HEK293 (cell line): ENCODE measurements at regions not wholly inside any gene's neighbourhood (a gene's known extent, or its start where the extent isn't known, plus 50 kb on each side); places are given as distances from the start of the nearest gene placed in this dataset.

ENCODE experiments used
- CTCF ChIA-PET: fragments of 350-600 bp; formaldehyde crosslinking; extraction: SDS; loops from one replicate; lab custom pipeline; 2021; ENCODE audit warnings: antibody characterized with exemption; lab: Yijun Ruan, JAX
- POLR2A ChIA-PET: fragments of 300-600 bp; formaldehyde crosslinking; extraction: SDS; loops from one replicate; lab custom pipeline; 2020; ENCODE audit warnings: antibody characterized with exemption, inconsistent platforms; lab: Yijun Ruan, JAX
- H3K27ac ChIP-seq: fragments of 200-500 bp; sonication (Bioruptor generic); 2 replicates; pipeline ENCODE4 v1.5.1; 2014; ENCODE audit warnings: low read depth, low read length, control low read depth, inconsistent platforms; ENCODE audit errors: extremely low read depth
- H3K36me3 ChIP-seq, 2 experiments: fragments of 200-500 bp in 1 of 2; sonication (Bioruptor generic) in 1 of 2; 1 replicate in 1 of 2; 2 replicates in 1 of 2; pipeline ENCODE4 v1.5.1; 2014 to 2017; ENCODE audit warnings: inconsistent platforms in 2 of 2, low read length in 2 of 2; ENCODE audit not compliant: control insufficient read depth in 2 of 2, insufficient read depth in 1 of 2
- H3K4me1 ChIP-seq: fragments of 200-500 bp; sonication (Bioruptor generic); 2 replicates; pipeline ENCODE4 v1.5.1; 2014; ENCODE audit warnings: mild to moderate bottlenecking, low read length, inconsistent platforms; ENCODE audit not compliant: control insufficient read depth, insufficient read depth
- H3K4me3 ChIP-seq: 2 replicates; pipeline ENCODE4 v1.5.1; 2011; ENCODE audit warnings: low read depth, mild to moderate bottlenecking, control low read depth, low read length, moderate library complexity
- H3K9me3 ChIP-seq: fragments of 200-500 bp; sonication (Bioruptor generic); 2 replicates; pipeline ENCODE4 v1.5.1; 2014; ENCODE audit warnings: low read depth, low read length, inconsistent platforms; ENCODE audit not compliant: control insufficient read depth, insufficient read depth
- AEBP2 ChIP-seq: fragments of 450-650 bp; formaldehyde crosslinking; IDR thresholded peaks from 2 replicates; pipeline ENCODE4 v1.5.1; 2016; ENCODE audit warnings: missing biosample characterization, missing genetic modification characterization, borderline replicate concordance
- BCL11A ChIP-seq: fragments of 450-650 bp; formaldehyde crosslinking; IDR thresholded peaks from 2 replicates; pipeline ENCODE4 v1.5.1; 2016; ENCODE audit warnings: low read depth, missing biosample characterization, missing genetic modification characterization
- HOXD13 ChIP-seq: sonication (generic); formaldehyde crosslinking; IDR thresholded peaks from 2 replicates; pipeline ENCODE4 v1.8.0; 2022; ENCODE audit warnings: missing genetic modification reagents, borderline replicate concordance
- KLF9 ChIP-seq: fragments of 450-650 bp; formaldehyde crosslinking; IDR thresholded peaks from 2 replicates; pipeline ENCODE4 v1.5.1; 2016; ENCODE audit warnings: missing biosample characterization, missing genetic modification characterization, low read depth
- MZF1 ChIP-seq: fragments of 450-650 bp; formaldehyde crosslinking; IDR thresholded peaks from 2 replicates; pipeline ENCODE4 v1.5.1; 2017; ENCODE audit warnings: missing biosample characterization, missing genetic modification characterization, borderline replicate concordance
- ZBTB20 ChIP-seq: fragments of 450-650 bp; formaldehyde crosslinking; IDR thresholded peaks from 2 replicates; pipeline ENCODE4 v1.5.1; 2016; ENCODE audit warnings: missing biosample characterization, missing genetic modification characterization
- ZBTB21 ChIP-seq: fragments of 450-650 bp; formaldehyde crosslinking; IDR thresholded peaks from 2 replicates; pipeline ENCODE4 v1.5.1; 2017; ENCODE audit warnings: missing biosample characterization, missing genetic modification characterization
- ZBTB8A ChIP-seq: fragments of 450-650 bp; formaldehyde crosslinking; IDR thresholded peaks from 2 replicates; pipeline ENCODE4 v1.5.1; 2016; ENCODE audit warnings: missing biosample characterization, missing genetic modification characterization
- ZNF10 ChIP-seq: fragments of 450-650 bp; formaldehyde crosslinking; IDR thresholded peaks from 2 replicates; pipeline ENCODE4 v1.5.1; 2017; ENCODE audit warnings: missing biosample characterization, missing genetic modification characterization
- ZNF175 ChIP-seq: fragments of 450-650 bp; formaldehyde crosslinking; IDR thresholded peaks from 2 replicates; pipeline ENCODE4 v1.5.1; 2016; ENCODE audit warnings: missing biosample characterization, missing genetic modification characterization
- ZNF24 ChIP-seq: fragments of 450-650 bp; formaldehyde crosslinking; IDR thresholded peaks from 2 replicates; pipeline ENCODE4 v1.5.1; 2016; ENCODE audit warnings: missing biosample characterization, missing genetic modification characterization
- ZNF394 ChIP-seq: fragments of 450-650 bp; formaldehyde crosslinking; IDR thresholded peaks from 2 replicates; pipeline ENCODE4 v1.5.1; 2016; ENCODE audit warnings: missing biosample characterization, missing genetic modification characterization, mild to moderate bottlenecking, moderate library complexity, borderline replicate concordance
- ZNF404 ChIP-seq: fragments of 450-650 bp; formaldehyde crosslinking; IDR thresholded peaks from 2 replicates; pipeline ENCODE4 v1.5.1; 2017; ENCODE audit warnings: missing biosample characterization, missing genetic modification characterization
- ZNF544 ChIP-seq: fragments of 450-650 bp; formaldehyde crosslinking; IDR thresholded peaks from 2 replicates; pipeline ENCODE4 v1.5.0; 2017; ENCODE audit warnings: missing biosample characterization, missing genetic modification characterization
- ZNF549 ChIP-seq: fragments of 450-650 bp; IDR thresholded peaks from 2 replicates; pipeline ENCODE4 v1.5.1; 2018; ENCODE audit warnings: missing biosample characterization, missing genetic modification characterization, mild to moderate bottlenecking, inconsistent platforms, moderate library complexity
- ZNF624 ChIP-seq: fragments of 450-650 bp; formaldehyde crosslinking; IDR thresholded peaks from 2 replicates; pipeline ENCODE4 v1.5.1; 2017; ENCODE audit warnings: missing biosample characterization, missing genetic modification characterization
- ZNF626 ChIP-seq: fragments of 450-650 bp; sonication (Bioruptor Pico); formaldehyde crosslinking; IDR thresholded peaks from 2 replicates; pipeline ENCODE4 v1.5.1; 2018; ENCODE audit warnings: missing biosample characterization, missing genetic modification characterization, inconsistent platforms
- ZNF658 ChIP-seq: fragments of 450-650 bp; formaldehyde crosslinking; IDR thresholded peaks from 2 replicates; pipeline ENCODE4; 2016; ENCODE audit warnings: missing biosample characterization, missing genetic modification characterization
- ZNF664 ChIP-seq: fragments of 450-650 bp; formaldehyde crosslinking; IDR thresholded peaks from 2 replicates; pipeline ENCODE4 v1.5.1; 2016; ENCODE audit warnings: missing biosample characterization, missing genetic modification characterization
- ZNF707 ChIP-seq: fragments of 450-650 bp; formaldehyde crosslinking; IDR thresholded peaks from 2 replicates; pipeline ENCODE4 v1.5.1; 2016; ENCODE audit warnings: missing biosample characterization, missing genetic modification characterization
- TF ChIP-seq, protein P1 (sequence below): fragments of 450-650 bp; formaldehyde crosslinking; optimal IDR thresholded peaks from 2 replicates; pipeline ENCODE3; 2016; ENCODE audit warnings: missing biosample characterization, mild to moderate bottlenecking, missing genetic modification characterization
- TF ChIP-seq, protein P2 (sequence below): fragments of 450-650 bp; formaldehyde crosslinking; IDR thresholded peaks from 2 replicates; pipeline ENCODE4 v1.5.1; 2016; ENCODE audit warnings: missing biosample characterization, missing genetic modification characterization

DNA sequence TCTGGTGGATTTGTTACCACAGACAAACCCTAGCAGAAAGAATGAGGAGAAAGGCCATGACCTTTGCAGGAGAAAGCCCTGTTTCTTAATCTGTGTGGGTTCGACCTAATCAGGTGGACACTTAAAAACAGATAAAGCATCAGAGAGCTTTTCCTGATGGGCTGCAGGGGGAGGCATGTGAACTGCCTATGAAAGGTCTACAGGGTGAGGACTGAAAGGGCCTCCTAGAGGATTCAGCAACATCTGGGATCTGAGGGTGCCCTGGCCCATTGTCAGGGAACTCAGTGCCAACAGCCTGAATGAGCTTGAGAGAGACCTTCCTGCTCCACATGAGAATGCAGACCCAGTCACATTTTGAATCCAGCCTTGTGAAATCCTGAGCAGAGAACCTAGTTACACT, 178.8 kb upstream of the DDHD1 start:
- POLR2A ChIA-PET = no interaction called here
- H3K4me1 ChIP-seq = no peaks in the 10 kb centered on the region
- CTCF ChIA-PET = interaction anchor here (0.5 kb wide), 1 partner anchor 1059 kb away, joined by 3 read pairs; no protein-coding TSS in a partner anchor
- TF ChIP-seq ZNF624 (tag by site-specific recombination) = no peak
- TF ChIP-seq AEBP2 = no peak
- TF ChIP-seq ZNF394 = no peak
- no peak for TF ChIP-seq ZNF658
- no peak for TF ChIP-seq ZBTB8A (tag by site-specific recombination)
- no peak for TF ChIP-seq ZNF664 (tag by site-specific recombination)
- TF ChIP-seq ZNF175 (tag by site-specific recombination) = no peak
- no peak overlapping the region for H3K27ac ChIP-seq
- H3K9me3 ChIP-seq = no peaks in the 10 kb centered on the region
- H3K36me3 ChIP-seq = no peaks in the 10 kb centered on the region
- no peak overlapping the region for H3K4me3 ChIP-seq

DNA sequence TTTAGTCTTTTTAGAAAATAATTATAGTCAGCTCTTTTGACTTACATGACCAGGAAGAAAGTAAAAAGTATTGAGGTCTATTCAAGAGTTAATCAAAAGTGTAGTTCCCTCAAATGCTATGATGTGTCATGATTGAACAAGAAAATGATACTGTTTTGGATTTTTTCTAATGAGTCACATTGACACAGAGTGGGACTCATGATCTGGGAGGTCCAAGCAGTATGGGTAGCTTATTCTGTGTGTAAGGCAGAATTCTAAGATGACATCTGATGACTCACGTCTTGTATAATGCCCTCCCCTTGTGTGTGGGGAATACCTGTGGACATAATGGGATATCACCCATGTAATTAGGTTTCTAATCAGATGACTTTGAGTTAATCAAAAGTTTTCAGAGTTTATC, 178.1 kb upstream of the DDHD1 start:
- CTCF ChIA-PET = interaction anchor here (0.6 to 1.1 kb wide), 3 partner anchors 36 to 1312 kb away, joined by 3 to 4 read pairs (median 3); no protein-coding TSS in a partner anchor
- no peak for TF ChIP-seq ZNF626 (tag by site-specific recombination)
- TF ChIP-seq ZNF707 (tag by site-specific recombination) = no peak
- no peak for TF ChIP-seq HOXD13 (CRISPR knock-in tag)
- H3K4me1 ChIP-seq = no peaks in the 10 kb centered on the region
- H3K4me3 ChIP-seq = no peak overlapping the region
- H3K9me3 ChIP-seq = no peaks in the 10 kb centered on the region
- no peak overlapping the region for H3K27ac ChIP-seq
- H3K36me3 ChIP-seq = no peaks in the 10 kb centered on the region
- POLR2A ChIA-PET = no interaction called here

DNA sequence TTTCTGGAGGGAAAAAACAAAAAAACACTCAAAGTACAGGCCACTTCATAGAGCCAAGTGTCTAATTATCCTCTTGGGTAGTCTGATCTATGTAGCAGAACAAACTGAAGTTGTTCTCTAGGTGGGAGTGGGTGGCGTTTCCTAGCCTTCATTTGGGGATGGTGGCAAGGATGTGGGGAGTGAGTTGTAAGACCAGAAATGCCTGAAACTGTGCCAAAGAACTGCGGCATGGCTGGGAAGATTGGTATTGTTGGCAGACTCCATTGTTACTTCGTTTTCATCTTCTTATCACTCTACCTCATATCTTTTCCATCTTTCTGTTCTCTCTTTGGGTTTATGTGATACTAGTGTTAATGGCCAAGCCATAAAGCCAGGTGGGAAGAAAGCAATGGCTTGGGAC, 177.3 kb upstream of the DDHD1 start:
- Histone ChIP-seq H3K9me3 (no peaks in the 10 kb centered on the region), H3K27ac (no peak overlapping the region), H3K36me3 (no peaks in the 10 kb centered on the region), H3K4me3 (no peak overlapping the region), H3K4me1 (no peaks in the 10 kb centered on the region)
- ChIA-PET POLR2A (no interaction called here), CTCF (interaction anchor here (0.6 to 1.1 kb wide), 3 partner anchors 35 to 1312 kb away, joined by 3 to 4 read pairs (median 3); no protein-coding TSS in a partner anchor)
- TF ChIP-seq MZF1 (tag by site-specific recombination) (no peak), ZNF544 (no peak), KLF9 (tag by site-specific recombination) (no peak), BCL11A (tag by site-specific recombination) (no peak)

GRCh38 chr14:53328841-53329240, 175.7 kb upstream of the DDHD1 start:
- Histone ChIP-seq H3K4me3 (no peak overlapping the region), H3K27ac (no peak overlapping the region), H3K36me3 (no peaks in the 10 kb centered on the region), H3K4me1 (no peaks in the 10 kb centered on the region), H3K9me3 (no peaks in the 10 kb centered on the region)
- ChIA-PET POLR2A (no interaction called here), CTCF (interaction anchor here (0.6 to 0.7 kb wide), 2 partner anchors 59 to 1030 kb away, joined by 4 to 5 read pairs; no protein-coding TSS in a partner anchor)
- no peak for TF ChIP-seq ZNF10 (tag by site-specific recombination)
- no peak for TF ChIP-seq ZNF24 (tag by site-specific recombination)
- TF ChIP-seq ZNF404 = no peak
- TF ChIP-seq ZBTB21 (tag by site-specific recombination) = no peak
- TF ChIP-seq, protein P1, sequence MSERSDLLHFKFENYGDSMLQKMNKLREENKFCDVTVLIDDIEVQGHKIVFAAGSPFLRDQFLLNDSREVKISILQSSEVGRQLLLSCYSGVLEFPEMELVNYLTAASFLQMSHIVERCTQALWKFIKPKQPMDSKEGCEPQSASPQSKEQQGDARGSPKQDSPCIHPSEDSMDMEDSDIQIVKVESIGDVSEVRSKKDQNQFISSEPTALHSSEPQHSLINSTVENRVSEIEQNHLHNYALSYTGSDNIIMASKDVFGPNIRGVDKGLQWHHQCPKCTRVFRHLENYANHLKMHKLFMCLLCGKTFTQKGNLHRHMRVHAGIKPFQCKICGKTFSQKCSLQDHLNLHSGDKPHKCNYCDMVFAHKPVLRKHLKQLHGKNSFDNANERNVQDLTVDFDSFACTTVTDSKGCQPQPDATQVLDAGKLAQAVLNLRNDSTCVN (tag by site-specific recombination) = no peak
- TF ChIP-seq ZNF544 = no peak
- no peak for TF ChIP-seq ZBTB20 (tag by site-specific recombination)
- TF ChIP-seq, protein P2, sequence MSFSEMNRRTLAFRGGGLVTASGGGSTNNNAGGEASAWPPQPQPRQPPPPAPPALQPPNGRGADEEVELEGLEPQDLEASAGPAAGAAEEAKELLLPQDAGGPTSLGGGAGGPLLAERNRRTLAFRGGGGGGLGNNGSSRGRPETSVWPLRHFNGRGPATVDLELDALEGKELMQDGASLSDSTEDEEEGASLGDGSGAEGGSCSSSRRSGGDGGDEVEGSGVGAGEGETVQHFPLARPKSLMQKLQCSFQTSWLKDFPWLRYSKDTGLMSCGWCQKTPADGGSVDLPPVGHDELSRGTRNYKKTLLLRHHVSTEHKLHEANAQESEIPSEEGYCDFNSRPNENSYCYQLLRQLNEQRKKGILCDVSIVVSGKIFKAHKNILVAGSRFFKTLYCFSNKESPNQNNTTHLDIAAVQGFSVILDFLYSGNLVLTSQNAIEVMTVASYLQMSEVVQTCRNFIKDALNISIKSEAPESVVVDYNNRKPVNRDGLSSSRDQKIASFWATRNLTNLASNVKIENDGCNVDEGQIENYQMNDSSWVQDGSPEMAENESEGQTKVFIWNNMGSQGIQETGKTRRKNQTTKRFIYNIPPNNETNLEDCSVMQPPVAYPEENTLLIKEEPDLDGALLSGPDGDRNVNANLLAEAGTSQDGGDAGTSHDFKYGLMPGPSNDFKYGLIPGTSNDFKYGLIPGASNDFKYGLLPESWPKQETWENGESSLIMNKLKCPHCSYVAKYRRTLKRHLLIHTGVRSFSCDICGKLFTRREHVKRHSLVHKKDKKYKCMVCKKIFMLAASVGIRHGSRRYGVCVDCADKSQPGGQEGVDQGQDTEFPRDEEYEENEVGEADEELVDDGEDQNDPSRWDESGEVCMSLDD (tag by site-specific recombination) = no peak
- TF ChIP-seq ZNF549 (tag by site-specific recombination) = no peak
